T-helper 2 cell treated with Interferon-gamma antibody and Interleukin-4, amounts not matched to agents 5 μg/mL and 100 μg/mL, for 36 hours (primary cell): ENCODE measurements at regions not wholly inside any gene's neighbourhood (a gene's known extent, or its start where the extent isn't known, plus 50 kb on each side); places are given as distances from the start of the nearest gene placed in this dataset.

ENCODE experiments used
- DNase-seq: peaks from one replicate; pipeline ENCODE4 v3.0.0; 2021; ENCODE audit warnings: low spot score
- H3K27ac Mint-ChIP-seq: one replicate; pipeline ENCODE4 v1.8.0; 2021; ENCODE audit warnings: mild to moderate bottlenecking, mixed read lengths
- H3K27me3 Mint-ChIP-seq: one replicate; pipeline ENCODE4 v1.8.0; 2021; ENCODE audit warnings: low read depth, mixed read lengths
- H3K36me3 Mint-ChIP-seq: one replicate; pipeline ENCODE4 v1.8.0; 2021; ENCODE audit warnings: low read depth, mixed read lengths
- H3K4me1 Mint-ChIP-seq: one replicate; pipeline ENCODE4 v1.8.0; 2021; ENCODE audit warnings: low read depth, mixed read lengths
- H3K4me3 Mint-ChIP-seq: one replicate; pipeline ENCODE4 v1.8.0; 2022; ENCODE audit warnings: mild to moderate bottlenecking, moderate library complexity, mixed read lengths
- H3K9me3 Mint-ChIP-seq: one replicate; pipeline ENCODE4 v1.8.0; 2021; ENCODE audit warnings: mixed read lengths

DNA sequence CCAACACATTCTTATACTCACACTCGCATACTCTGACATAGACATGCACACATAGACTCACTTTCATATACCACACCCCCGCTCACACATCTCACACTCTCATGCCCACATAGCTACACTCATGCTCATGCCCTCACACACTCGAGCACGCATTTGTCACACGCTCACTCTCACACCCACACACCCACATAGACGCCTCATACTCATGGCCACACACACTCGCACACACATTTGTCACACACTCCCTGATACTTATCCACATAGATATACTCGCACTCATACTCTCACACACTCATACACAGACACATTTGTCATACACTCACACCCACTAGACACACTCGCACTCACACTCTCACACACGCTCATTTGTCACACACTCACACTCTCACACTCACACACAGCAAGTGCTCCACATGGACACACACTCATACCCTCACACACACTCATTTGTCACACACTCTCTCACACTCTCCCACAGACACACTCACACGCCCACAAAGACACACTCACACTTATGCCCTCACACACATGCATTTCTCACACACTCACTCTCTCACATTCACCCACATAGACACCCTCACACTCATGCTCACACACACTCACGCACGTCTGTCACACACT lies 50.9 kb downstream of the TNP1 start:
- Mint-ChIP-seq H3K27ac (no peak overlapping the region), H3K4me1 (no peaks in the 10 kb centered on the region), H3K36me3 (no peaks in the 10 kb centered on the region), H3K9me3 (no peaks in the 10 kb centered on the region), H3K4me3 (no peak overlapping the region), H3K27me3 (no peaks in the 10 kb centered on the region)
- DNase-seq, result no peak

GRCh38 chr2:216807857-216808272 lies 52.0 kb downstream of the TNP1 start:
- DNase-seq, result no peak
- Mint-ChIP-seq H3K4me1 (no peaks in the 10 kb centered on the region), H3K36me3 (no peaks in the 10 kb centered on the region), H3K9me3 (no peaks in the 10 kb centered on the region), H3K27me3 (no peaks in the 10 kb centered on the region), H3K27ac (no peak overlapping the region), H3K4me3 (no peak overlapping the region)

DNA sequence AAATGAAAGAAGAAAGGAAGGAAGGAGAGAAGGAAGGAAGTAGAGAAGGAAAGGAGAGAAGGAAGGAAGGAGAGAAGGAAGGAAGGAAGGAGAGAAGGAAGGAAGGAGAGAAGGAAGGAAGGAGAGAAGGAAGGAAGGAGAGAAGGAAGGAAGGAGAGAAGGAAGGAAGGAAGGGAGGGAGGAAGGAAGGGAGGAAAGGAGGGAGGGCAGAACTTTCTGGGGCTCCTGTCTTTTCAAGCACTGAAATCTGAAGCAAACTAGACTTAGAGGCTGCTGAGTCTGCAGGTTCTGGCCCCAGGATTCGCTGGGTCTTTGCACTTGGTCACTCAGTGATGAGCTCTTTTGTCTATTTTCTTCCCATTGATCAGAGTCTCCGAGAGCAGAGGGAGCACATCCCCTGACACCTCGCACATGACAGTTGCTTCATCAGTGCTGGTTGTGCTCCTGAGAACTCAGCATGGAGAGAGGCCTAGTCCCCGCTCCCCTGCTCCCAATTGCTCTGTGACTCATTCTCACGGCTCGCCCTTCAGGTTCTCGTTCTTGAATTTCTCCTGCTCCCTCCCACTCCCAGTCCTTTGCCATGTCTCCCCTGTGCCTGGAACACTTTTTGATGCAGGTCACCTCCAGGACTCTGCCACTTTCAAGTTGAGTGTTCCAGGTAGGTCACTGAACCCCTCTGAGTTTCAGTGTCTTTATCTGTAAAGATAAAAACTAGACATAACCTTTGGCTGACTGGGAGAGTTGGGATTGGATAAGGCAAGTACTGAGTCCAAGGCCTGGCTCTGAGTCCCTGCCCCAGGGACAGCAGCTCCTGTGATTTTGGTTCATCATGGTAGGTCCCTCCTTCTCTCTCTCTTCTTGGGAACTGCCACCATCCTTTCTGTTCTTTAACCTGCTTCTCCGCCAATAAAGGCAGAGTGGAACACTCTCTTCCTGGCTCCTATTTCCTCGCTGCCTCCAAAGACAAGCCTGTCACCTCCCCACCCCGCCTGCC lies 55.2 kb downstream of the TNP1 start:
- Mint-ChIP-seq H3K36me3 (no peaks in the 10 kb centered on the region), H3K27ac (no peak overlapping the region), H3K4me3 (no peak overlapping the region), H3K9me3 (no peaks in the 10 kb centered on the region), H3K27me3 (no peaks in the 10 kb centered on the region), H3K4me1 (peaks cover 2% of the 10 kb centered on the region)
- no peak for DNase-seq

GRCh38 chr2:216803791-216804190 lies 56.1 kb downstream of the TNP1 start:
- no peak for DNase-seq
- Mint-ChIP-seq H3K36me3 (no peaks in the 10 kb centered on the region), H3K4me3 (no peak overlapping the region), H3K27ac (no peak overlapping the region), H3K4me1 (peaks cover 2% of the 10 kb centered on the region), H3K9me3 (no peaks in the 10 kb centered on the region), H3K27me3 (no peaks in the 10 kb centered on the region)

- H3K4me1 Mint-ChIP-seq, result peaks cover 2% of the 10 kb centered on the region
- H3K9me3 Mint-ChIP-seq, result no peaks in the 10 kb centered on the region
- H3K4me3 Mint-ChIP-seq, result no peak overlapping the region
- no peaks in the 10 kb centered on the region for H3K36me3 Mint-ChIP-seq
- DNase-seq, result no peak
- no peaks in the 10 kb centered on the region for H3K27me3 Mint-ChIP-seq
- H3K27ac Mint-ChIP-seq, result no peak overlapping the region
Observed at GRCh38 chr2:216802516-216803215, 57.2 kb downstream of the TNP1 start.

GRCh38 chr2:216800836-216801235 lies 59.0 kb downstream of the TNP1 start:
- Mint-ChIP-seq H3K27ac (no peak overlapping the region), H3K9me3 (no peaks in the 10 kb centered on the region), H3K4me3 (no peak overlapping the region), H3K27me3 (no peaks in the 10 kb centered on the region), H3K36me3 (no peaks in the 10 kb centered on the region), H3K4me1 (peaks cover 2% of the 10 kb centered on the region)
- no peak for DNase-seq

GRCh38 chr2:216799873-216800431 lies 59.9 kb downstream of the TNP1 start:
- Mint-ChIP-seq H3K4me1 (peaks cover 2% of the 10 kb centered on the region), H3K27me3 (no peaks in the 10 kb centered on the region), H3K36me3 (no peaks in the 10 kb centered on the region), H3K27ac (no peak overlapping the region), H3K9me3 (no peaks in the 10 kb centered on the region), H3K4me3 (no peak overlapping the region)
- DNase-seq, result no peak

DNA sequence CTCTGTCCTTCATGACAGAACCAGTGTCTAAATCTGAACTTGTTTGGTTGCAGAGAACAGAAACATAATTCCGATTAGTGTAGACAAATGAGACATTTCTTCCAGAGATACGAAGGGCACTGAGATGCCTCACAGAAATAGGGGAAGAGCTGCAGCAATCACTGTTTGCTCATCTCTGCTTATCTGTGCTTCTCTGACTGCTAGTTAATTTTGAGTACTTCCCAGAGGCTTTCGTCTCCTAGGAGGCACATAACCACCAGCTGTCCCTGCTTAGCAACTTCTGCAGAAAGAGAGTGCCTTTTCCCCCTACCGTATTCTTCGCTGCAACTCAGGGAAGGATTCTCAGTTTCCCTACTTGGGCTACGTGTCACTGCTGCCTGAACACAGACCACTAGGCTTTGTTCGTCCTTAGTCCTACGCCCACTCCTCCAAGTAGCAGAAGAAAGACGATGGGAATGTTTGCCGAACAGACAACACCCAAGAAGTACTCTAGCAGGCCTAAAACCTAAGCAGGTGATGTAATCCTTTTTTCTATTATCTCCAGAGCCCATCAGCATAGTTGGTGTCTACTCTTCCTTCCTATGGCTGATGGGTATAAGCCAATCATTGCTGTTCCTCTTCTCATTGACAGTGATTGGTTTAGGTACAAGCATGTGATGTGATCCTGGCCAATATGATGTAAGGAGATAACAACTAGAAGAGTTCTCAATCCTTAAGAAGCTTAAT lies 63.6 kb downstream of the TNP1 start:
- no peaks in the 10 kb centered on the region for H3K36me3 Mint-ChIP-seq
- H3K27me3 Mint-ChIP-seq, result no peaks in the 10 kb centered on the region
- H3K9me3 Mint-ChIP-seq, result no peaks in the 10 kb centered on the region
- no peak overlapping the region for H3K27ac Mint-ChIP-seq
- no peak overlapping the region for H3K4me3 Mint-ChIP-seq
- no peak for DNase-seq
- H3K4me1 Mint-ChIP-seq, result peaks cover under 1% of the 10 kb centered on the region

GRCh38 chr2:216793386-216793785 lies 66.5 kb downstream of the TNP1 start:
- Mint-ChIP-seq H3K27ac (no peak overlapping the region), H3K9me3 (no peaks in the 10 kb centered on the region), H3K4me1 (no peaks in the 10 kb centered on the region), H3K36me3 (no peaks in the 10 kb centered on the region), H3K27me3 (no peaks in the 10 kb centered on the region), H3K4me3 (no peak overlapping the region)
- DNase-seq, result no peak

GRCh38 chr2:216792222-216793021 lies 67.4 kb downstream of the TNP1 start:
- Mint-ChIP-seq H3K9me3 (no peaks in the 10 kb centered on the region), H3K27me3 (no peaks in the 10 kb centered on the region), H3K4me1 (no peaks in the 10 kb centered on the region), H3K4me3 (no peak overlapping the region), H3K27ac (no peak overlapping the region), H3K36me3 (no peaks in the 10 kb centered on the region)
- no peak for DNase-seq

DNA sequence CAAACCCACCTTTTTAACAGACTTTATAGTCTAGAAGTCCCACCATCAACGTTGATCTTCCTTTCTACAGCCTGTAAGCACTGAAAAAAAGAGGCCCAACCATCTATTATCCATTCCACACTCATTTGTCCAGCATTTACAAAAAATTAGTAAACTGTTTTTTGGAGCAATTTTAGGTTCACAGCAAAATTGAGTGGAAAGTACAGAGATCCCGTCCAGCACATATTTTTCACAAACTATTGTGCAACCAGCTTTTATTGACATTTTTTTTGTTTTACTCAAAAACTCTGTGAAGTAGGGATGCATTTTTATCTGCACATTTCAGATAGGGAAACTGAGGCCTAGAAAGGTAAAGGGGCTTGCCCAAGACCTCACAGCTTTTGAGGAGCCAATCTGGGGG lies 68.6 kb downstream of the TNP1 start:
- no peak overlapping the region for H3K27ac Mint-ChIP-seq
- H3K4me3 Mint-ChIP-seq, result no peak overlapping the region
- H3K4me1 Mint-ChIP-seq, result no peaks in the 10 kb centered on the region
- no peaks in the 10 kb centered on the region for H3K9me3 Mint-ChIP-seq
- H3K27me3 Mint-ChIP-seq, result peaks cover 2% of the 10 kb centered on the region
- H3K36me3 Mint-ChIP-seq, result no peaks in the 10 kb centered on the region
- no peak for DNase-seq

DNA sequence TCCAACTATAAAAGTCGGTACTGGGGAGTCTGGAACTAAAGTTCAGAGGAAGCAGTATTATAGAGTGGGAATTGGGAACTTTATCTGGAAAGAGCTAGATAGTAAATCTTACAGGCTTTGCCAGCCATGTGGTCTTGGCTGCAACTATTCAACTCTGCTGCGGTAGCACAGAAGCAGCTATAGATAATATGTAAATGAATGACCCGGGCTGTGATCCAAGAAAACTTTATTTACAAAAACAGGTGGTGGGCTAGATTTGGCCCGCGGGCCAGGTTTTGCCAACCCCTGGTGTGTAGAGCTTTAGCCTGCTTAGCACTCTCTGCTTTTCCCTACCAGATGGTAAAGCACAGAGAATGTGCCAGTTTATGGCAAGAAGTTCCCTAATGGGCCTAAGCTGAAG lies 70.8 kb downstream of the TNP1 start:
- Mint-ChIP-seq H3K27me3 (peaks cover 2% of the 10 kb centered on the region), H3K36me3 (no peaks in the 10 kb centered on the region), H3K9me3 (no peaks in the 10 kb centered on the region), H3K27ac (no peak overlapping the region), H3K4me1 (no peaks in the 10 kb centered on the region), H3K4me3 (no peak overlapping the region)
- no peak for DNase-seq
